DOHH2 (cell line): ENCODE measurements at regions not wholly inside any gene's neighbourhood (a gene's known extent, or its start where the extent isn't known, plus 50 kb on each side); places are given as distances from the start of the nearest gene placed in this dataset.

ENCODE experiments used
- H3F3A ChIP-seq: fragments of 200-600 bp; sonication (generic), shearing (Covaris generic); 2 replicates; pipeline ENCODE4 v1.6.0; 2016; ENCODE audit warnings: antibody characterized with exemption, mild to moderate bottlenecking; ENCODE audit not compliant: control insufficient read depth, insufficient read depth
- H3K27ac ChIP-seq: fragments of 200-600 bp; sonication (generic); 2 replicates; pipeline ENCODE4 v1.5.1; 2014; ENCODE audit warnings: low read depth, mild to moderate bottlenecking, low read length, moderate library complexity
- H3K27me3 ChIP-seq: fragments of 200-600 bp; sonication (generic); 2 replicates; pipeline ENCODE4 v1.6.1; 2014; ENCODE audit warnings: mild to moderate bottlenecking, low read length, mixed read lengths; ENCODE audit not compliant: control insufficient read depth
- H3K36me3 ChIP-seq: fragments of 200-600 bp; sonication (generic); 2 replicates; pipeline ENCODE4 v1.6.1; 2014; ENCODE audit warnings: mild to moderate bottlenecking, low read length, moderate library complexity, mixed read lengths; ENCODE audit not compliant: control insufficient read depth
- H3K4me1 ChIP-seq: fragments of 200-600 bp; sonication (generic); 2 replicates; pipeline ENCODE4 v1.6.1; 2014; ENCODE audit warnings: mild to moderate bottlenecking, low read length, mixed read lengths; ENCODE audit not compliant: control insufficient read depth
- H3K4me2 ChIP-seq: fragments of 200-600 bp; sonication (generic); 2 replicates; pipeline ENCODE4 v1.6.0; 2014; ENCODE audit warnings: mild to moderate bottlenecking, low read length, moderate library complexity
- H3K4me3 ChIP-seq: fragments of 200-600 bp; sonication (generic); 2 replicates; pipeline ENCODE4 v1.5.1; 2014; ENCODE audit warnings: mild to moderate bottlenecking, low read length, mixed read lengths
- H3K79me2 ChIP-seq: fragments of 200-600 bp; sonication (generic); 2 replicates; pipeline ENCODE4 v1.6.1; 2014; ENCODE audit warnings: mild to moderate bottlenecking, low read length, mixed read lengths; ENCODE audit not compliant: control insufficient read depth
- H3K9me2 ChIP-seq: fragments of 200-600 bp; sonication (generic); replicated peaks from 2 replicates; pipeline ENCODE4 v1.6.1; 2014; ENCODE audit warnings: mild to moderate bottlenecking, low read length, mixed read lengths; ENCODE audit not compliant: control insufficient read depth
- H3K9me3 ChIP-seq: fragments of 200-600 bp; sonication (generic); 2 replicates; pipeline ENCODE4 v1.6.1; 2014; ENCODE audit warnings: antibody characterized with exemption, low read length, mixed read lengths; ENCODE audit not compliant: control insufficient read depth, insufficient read depth
- H4K20me1 ChIP-seq: fragments of 200-600 bp; sonication (generic); 2 replicates; pipeline ENCODE4 v1.6.0; 2014; ENCODE audit warnings: low read depth, mild to moderate bottlenecking, antibody characterized with exemption, low read length, moderate library complexity; ENCODE audit not compliant: control insufficient read depth, insufficient read depth
- EZH2phosphoT487 ChIP-seq: fragments of 200-600 bp; sonication (generic); IDR thresholded peaks from 2 replicates; pipeline ENCODE4 v1.6.1; 2017; ENCODE audit warnings: borderline replicate concordance, mild to moderate bottlenecking, antibody characterized with exemption, low read length, moderate library complexity, mixed read lengths
- TF ChIP-seq, protein P1 (sequence below): fragments of 200-600 bp; sonication (generic); IDR thresholded peaks from one replicate; pipeline ENCODE4 v1.5.1; 2014; ENCODE audit warnings: antibody characterized with exemption, mild to moderate bottlenecking, low read depth, low read length; ENCODE audit not compliant: poor library complexity, severe bottlenecking

DNA sequence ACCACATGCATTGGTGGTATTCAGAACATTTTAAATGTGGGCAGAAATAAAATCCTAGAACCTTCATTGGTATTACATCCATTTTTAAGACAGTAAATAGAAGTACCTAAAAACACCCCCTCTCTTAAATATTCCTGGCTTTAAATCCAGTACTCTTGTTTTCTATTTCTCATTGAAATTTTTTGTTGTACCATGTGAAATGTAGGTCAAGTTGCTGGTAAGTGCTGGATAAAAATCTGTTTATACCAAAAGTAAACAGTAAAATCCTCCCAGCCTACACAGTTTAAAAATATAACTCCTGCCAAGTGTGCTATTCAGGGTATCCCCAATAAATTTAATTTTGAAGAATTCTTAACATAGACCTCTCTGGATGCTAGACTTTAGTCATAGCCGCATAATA lies 75.0 kb upstream of the FST start:
- Histone ChIP-seq H3K27ac (no peak overlapping the region), H4K20me1 (no peaks in the 10 kb centered on the region), H3K4me3 (no peak overlapping the region), H3K36me3 (no peaks in the 10 kb centered on the region), H3K4me2 (no peak overlapping the region), H3K79me2 (no peaks in the 10 kb centered on the region), H3K27me3 (no peaks in the 10 kb centered on the region), H3K9me3 (no peaks in the 10 kb centered on the region), H3F3A (no peaks in the 10 kb centered on the region), H3K4me1 (no peaks in the 10 kb centered on the region), H3K9me2 (no peaks in the 10 kb centered on the region)
- no peak for TF ChIP-seq EZH2phosphoT487
- TF ChIP-seq, protein P1, sequence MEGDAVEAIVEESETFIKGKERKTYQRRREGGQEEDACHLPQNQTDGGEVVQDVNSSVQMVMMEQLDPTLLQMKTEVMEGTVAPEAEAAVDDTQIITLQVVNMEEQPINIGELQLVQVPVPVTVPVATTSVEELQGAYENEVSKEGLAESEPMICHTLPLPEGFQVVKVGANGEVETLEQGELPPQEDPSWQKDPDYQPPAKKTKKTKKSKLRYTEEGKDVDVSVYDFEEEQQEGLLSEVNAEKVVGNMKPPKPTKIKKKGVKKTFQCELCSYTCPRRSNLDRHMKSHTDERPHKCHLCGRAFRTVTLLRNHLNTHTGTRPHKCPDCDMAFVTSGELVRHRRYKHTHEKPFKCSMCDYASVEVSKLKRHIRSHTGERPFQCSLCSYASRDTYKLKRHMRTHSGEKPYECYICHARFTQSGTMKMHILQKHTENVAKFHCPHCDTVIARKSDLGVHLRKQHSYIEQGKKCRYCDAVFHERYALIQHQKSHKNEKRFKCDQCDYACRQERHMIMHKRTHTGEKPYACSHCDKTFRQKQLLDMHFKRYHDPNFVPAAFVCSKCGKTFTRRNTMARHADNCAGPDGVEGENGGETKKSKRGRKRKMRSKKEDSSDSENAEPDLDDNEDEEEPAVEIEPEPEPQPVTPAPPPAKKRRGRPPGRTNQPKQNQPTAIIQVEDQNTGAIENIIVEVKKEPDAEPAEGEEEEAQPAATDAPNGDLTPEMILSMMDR, result no peak

DNA sequence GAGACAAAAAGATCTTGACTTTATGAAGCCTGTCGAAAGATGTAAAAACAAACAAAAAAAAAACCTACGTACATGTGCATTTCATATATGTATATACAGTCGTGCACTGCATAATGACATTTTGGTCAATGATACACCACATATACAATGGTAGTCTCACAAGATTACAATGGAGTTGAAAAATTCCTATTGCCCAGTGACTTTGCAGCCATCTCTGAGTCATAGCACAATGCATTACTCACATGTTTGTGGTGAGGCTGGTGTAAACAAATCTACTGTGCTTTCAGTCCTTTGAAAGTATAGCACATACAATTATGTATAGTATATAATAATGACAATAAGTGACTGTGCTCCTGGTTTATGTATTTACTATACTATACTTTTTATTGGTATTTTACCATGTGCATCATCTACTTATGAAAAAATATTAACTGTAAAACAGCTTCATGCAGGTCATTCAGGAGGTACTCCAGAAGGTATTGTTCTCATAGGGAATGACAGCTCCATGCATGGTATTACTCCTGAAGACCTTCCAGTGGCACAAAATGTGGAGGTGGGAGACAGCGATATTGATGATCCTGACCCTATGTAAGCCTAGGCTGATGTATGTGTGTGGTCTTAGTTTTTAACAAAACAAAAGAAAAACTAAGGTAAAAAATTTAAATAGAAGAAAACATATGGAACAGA lies 73.7 kb upstream of the FST start:
- Histone ChIP-seq H3K4me1 (no peaks in the 10 kb centered on the region), H3K27ac (no peak overlapping the region), H4K20me1 (no peaks in the 10 kb centered on the region), H3K9me3 (no peaks in the 10 kb centered on the region), H3K79me2 (no peaks in the 10 kb centered on the region), H3K27me3 (no peaks in the 10 kb centered on the region), H3F3A (no peaks in the 10 kb centered on the region), H3K9me2 (no peaks in the 10 kb centered on the region), H3K4me3 (no peak overlapping the region), H3K36me3 (no peaks in the 10 kb centered on the region), H3K4me2 (no peak overlapping the region)
- TF ChIP-seq EZH2phosphoT487, result no peak
- TF ChIP-seq, protein P1, result no peak

GRCh38 chr5:53407373-53407772 lies 73.1 kb upstream of the FST start:
- Histone ChIP-seq H3K4me3 (no peak overlapping the region), H3K4me1 (no peaks in the 10 kb centered on the region), H3K4me2 (no peak overlapping the region), H3K79me2 (no peaks in the 10 kb centered on the region), H3K27ac (no peak overlapping the region), H3F3A (no peaks in the 10 kb centered on the region), H3K27me3 (no peaks in the 10 kb centered on the region), H3K9me3 (no peaks in the 10 kb centered on the region), H4K20me1 (no peaks in the 10 kb centered on the region), H3K9me2 (no peaks in the 10 kb centered on the region), H3K36me3 (no peaks in the 10 kb centered on the region)
- no peak for TF ChIP-seq EZH2phosphoT487
- TF ChIP-seq, protein P1, result no peak
